ENCODE measurements at regions not wholly inside any gene's neighbourhood (a gene's known extent, or its start where the extent isn't known, plus 50 kb on each side); places are given as distances from the start of the nearest gene placed in this dataset.
"Not testable (repeated sequence)": the region's sequence is repeated elsewhere in the genome, so short reads cannot be mapped to it uniquely, and the experiment has no call there.

DNA sequence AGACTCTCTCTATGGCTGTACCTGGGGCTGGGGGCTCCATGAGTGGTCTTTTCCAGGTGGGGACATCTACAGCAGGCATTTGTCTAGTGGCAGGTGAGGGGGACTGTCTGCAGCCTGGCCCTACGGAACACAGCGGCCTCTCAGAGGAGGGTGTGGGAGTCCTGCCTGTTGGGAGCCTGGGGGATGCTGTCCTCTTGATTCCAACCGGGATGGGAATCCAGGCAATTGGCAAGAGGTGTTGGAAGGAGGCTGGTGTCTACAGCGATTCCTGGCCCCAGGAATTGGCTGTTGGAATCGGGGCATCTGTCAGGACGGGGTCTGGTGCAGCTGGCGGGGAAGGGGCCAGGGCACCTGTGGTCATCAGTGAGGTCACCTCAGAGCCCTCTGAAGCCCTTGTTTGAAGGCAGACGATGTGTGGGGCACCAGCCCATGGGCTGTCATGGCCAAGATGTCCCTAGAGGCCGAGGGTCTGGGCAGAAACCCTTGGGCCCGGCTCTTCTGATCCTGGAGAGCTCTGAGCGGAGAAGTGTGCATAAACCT is 386.3 kb downstream of the TMEM121 start:
- Histone ChIP-seq H3K9me3 (peaks cover 0 to 13% (median 7%) of the 10 kb centered on the region in 4 donors), H3K4me3 (no peak overlapping the region), H3K36me3 (no peaks in the 10 kb centered on the region), H3K27ac (no peak overlapping the region), H3K27me3 (peaks cover 0 to 36% (median 0%) of the 10 kb centered on the region in 3 donors), H3K4me1 (no peaks in the 10 kb centered on the region)
- TF ChIP-seq, protein P1, sequence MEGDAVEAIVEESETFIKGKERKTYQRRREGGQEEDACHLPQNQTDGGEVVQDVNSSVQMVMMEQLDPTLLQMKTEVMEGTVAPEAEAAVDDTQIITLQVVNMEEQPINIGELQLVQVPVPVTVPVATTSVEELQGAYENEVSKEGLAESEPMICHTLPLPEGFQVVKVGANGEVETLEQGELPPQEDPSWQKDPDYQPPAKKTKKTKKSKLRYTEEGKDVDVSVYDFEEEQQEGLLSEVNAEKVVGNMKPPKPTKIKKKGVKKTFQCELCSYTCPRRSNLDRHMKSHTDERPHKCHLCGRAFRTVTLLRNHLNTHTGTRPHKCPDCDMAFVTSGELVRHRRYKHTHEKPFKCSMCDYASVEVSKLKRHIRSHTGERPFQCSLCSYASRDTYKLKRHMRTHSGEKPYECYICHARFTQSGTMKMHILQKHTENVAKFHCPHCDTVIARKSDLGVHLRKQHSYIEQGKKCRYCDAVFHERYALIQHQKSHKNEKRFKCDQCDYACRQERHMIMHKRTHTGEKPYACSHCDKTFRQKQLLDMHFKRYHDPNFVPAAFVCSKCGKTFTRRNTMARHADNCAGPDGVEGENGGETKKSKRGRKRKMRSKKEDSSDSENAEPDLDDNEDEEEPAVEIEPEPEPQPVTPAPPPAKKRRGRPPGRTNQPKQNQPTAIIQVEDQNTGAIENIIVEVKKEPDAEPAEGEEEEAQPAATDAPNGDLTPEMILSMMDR (IDR thresholded peaks at IDR 0.05), result no peak
- TF ChIP-seq POLR2A (IDR thresholded peaks at IDR 0.05) (no peak), EP300 (IDR thresholded peaks at IDR 0.05) (no peak), POLR2AphosphoS5 (IDR thresholded peaks at IDR 0.05) (no peak)
- intact Hi-C loops (cut with DNase I; ENCODE audit: low total_unique reads), result no loop called here
- no peak for DNase-seq
- 63 to 76% (median 69%) methylated on average over 6 to 11 of the region's 11 CpGs; no CpG with 5 or more reads in 1 of the 5 donors for WGBS, 5 donors

DNA sequence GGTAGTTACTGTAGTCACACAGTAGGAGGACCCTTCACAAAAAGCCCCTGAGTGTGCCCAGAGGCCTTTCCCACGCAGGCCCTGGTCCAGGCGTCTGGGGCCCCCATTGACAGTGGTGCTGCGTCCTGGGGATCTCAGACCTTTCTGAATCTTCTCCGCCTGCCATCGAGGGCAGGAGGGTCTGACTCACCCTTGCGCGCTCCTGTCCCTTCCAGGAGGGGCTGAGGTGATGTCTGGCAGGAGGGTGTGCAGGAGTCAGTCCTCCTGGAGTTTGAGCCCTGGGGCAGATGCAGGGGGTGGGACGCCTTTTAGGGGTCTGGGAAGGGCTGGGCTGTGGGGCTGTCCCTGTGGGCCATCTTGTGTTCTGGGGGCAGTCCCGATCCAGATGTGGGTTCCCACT is 386.8 kb downstream of the TMEM121 start:
- DNase-seq, result no peak
- H3K27ac ChIP-seq, result no peak overlapping the region
- H3K27me3 ChIP-seq, result peaks cover 0 to 32% (median 0%) of the 10 kb centered on the region in 3 donors
- no peak overlapping the region for H3K4me3 ChIP-seq
- TF ChIP-seq, protein P1 (IDR thresholded peaks at IDR 0.05), result no peak
- WGBS, 5 donors, result 86 to 90% (median 86%) methylated on average over 8 to 9 of the region's 9 CpGs; no CpG with 5 or more reads in 2 of the 5 donors
- H3K4me1 ChIP-seq, result no peaks in the 10 kb centered on the region
- intact Hi-C loops (cut with DNase I; ENCODE audit: low total_unique reads), result no loop called here
- H3K36me3 ChIP-seq, result no peaks in the 10 kb centered on the region
- H3K9me3 ChIP-seq, result peaks cover 0 to 13% (median 7%) of the 10 kb centered on the region in 4 donors

DNA sequence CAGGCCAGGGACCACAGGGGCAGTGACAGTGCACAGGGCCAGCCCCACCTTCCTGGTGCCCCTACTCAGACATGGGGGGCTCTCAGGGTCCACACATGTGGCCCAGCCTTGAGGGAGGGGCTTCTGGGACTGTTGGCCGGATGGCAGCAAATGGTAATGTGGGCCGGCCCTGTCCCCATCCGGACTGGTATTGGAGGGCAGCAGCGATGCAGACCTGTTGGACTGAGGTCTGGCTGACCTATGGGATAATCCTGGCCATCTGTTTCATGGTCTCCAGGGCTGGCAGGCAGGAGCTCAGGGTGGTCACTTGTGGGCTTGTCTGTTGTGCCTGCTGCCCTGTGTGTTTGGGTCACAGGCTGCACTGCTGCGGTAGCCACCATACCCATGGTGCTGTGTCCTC is 387.5 kb downstream of the TMEM121 start:
- TF ChIP-seq, protein P1 (IDR thresholded peaks at IDR 0.05), result no peak
- TF ChIP-seq POLR2A (IDR thresholded peaks at IDR 0.05), result no peak
- TF ChIP-seq POLR2AphosphoS5 (IDR thresholded peaks at IDR 0.05), result no peak
- TF ChIP-seq EP300 (IDR thresholded peaks at IDR 0.05), result no peak
- Histone ChIP-seq H3K27ac (no peak overlapping the region), H3K4me3 (no peak overlapping the region), H3K27me3 (peaks cover 0 to 25% (median 0%) of the 10 kb centered on the region in 3 donors), H3K36me3 (no peaks in the 10 kb centered on the region), H3K9me3 (peaks cover 0 to 13% (median 7%) of the 10 kb centered on the region in 4 donors), H3K4me1 (no peaks in the 10 kb centered on the region)
- DNase-seq, result no peak
- WGBS, 5 donors, result 75 to 100% (median 83%) methylated on average over 1 to 5 of the region's 5 CpGs; no CpG with 5 or more reads in 1 of the 5 donors
- intact Hi-C loops (cut with DNase I; ENCODE audit: low total_unique reads), result no loop called here

DNA sequence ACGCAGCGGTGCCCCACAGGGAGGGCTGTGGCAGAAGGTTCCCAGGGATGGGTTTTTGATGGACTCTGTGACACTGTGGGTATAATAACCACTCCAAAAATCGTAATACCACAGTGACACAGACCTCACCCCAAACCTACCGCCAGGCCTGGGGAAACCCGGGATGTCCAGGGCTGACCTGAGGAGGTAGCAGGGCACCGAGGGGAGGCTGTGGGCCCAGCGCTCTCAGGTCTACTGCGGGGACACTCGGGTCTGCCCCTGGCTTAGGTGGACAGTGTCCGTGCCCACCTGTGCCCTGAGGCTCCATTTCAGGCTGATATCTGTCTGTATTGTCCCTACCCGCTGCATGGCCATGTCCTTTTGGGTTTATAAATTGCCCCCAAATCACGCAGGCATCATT is 387.9 kb downstream of the TMEM121 start:
- DNase-seq, result not testable (repeated sequence)

DNA sequence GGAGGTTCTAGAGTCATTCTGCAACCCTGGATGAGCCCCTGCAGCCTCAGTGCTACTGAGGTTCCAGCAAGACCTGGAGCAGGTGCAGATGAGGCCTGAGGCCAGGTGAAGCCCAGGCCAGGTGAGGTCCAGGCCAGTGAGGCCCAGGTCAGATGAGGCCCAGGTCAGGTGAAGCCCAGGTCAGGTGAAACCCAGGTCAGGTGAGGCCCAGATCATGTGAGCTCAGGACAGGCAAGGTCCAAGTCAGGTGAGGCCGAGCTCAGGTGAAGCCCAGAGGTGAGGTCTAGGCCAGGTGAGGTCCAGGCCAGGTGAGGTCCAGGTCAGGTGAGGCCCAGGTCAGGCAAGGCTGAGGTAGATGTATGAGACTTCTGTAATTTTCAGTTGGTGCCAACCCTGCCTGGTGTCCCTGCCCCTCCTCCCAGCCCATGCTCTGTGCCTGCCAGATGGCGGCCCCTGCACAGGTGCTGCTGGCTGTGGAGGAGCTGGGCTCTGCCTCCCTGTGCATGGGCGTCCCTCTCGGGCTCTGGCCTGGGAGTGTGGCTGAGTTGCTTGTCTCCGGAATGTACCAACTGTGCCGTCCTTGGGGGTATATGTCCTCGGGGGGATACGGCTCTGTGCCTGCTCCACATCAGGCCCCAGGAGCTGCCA is 388.5 kb downstream of the TMEM121 start:
- Histone ChIP-seq H3K27me3 (peaks cover 0 to 16% (median 0%) of the 10 kb centered on the region in 3 donors), H3K36me3 (no peaks in the 10 kb centered on the region), H3K27ac (no peak overlapping the region), H3K9me3 (peaks cover 0 to 13% (median 7%) of the 10 kb centered on the region in 4 donors), H3K4me1 (no peaks in the 10 kb centered on the region), H3K4me3 (no peak overlapping the region)
- 60 to 86% (median 83%) methylated on average over 1 to 8 of the region's 8 CpGs; no CpG with 5 or more reads in 1 of the 5 donors for WGBS, 5 donors
- TF ChIP-seq EP300 (IDR thresholded peaks at IDR 0.05) (no peak), POLR2AphosphoS5 (IDR thresholded peaks at IDR 0.05) (no peak), POLR2A (IDR thresholded peaks at IDR 0.05) (no peak)
- TF ChIP-seq, protein P1 (IDR thresholded peaks at IDR 0.05), result no peak
- intact Hi-C loops (cut with DNase I; ENCODE audit: low total_unique reads), result no loop called here
- DNase-seq, result no peak

More for the DNA sequence above, 387.9 kb downstream of the TMEM121 start:
- H3K4me1 ChIP-seq; H3K36me3 ChIP-seq; H3K27ac ChIP-seq; H3K4me3 ChIP-seq; intact Hi-C loops (cut with DNase I; ENCODE audit: low total_unique reads): not testable (repeated sequence)
- Histone ChIP-seq H3K9me3 (peaks cover 0 to 13% (median 7%) of the 10 kb centered on the region in 4 donors), H3K27me3 (peaks cover 0 to 21% (median 0%) of the 10 kb centered on the region in 3 donors)
- 70 to 84% (median 80%) methylated on average over 5 to 12 of the region's 12 CpGs for WGBS, 5 donors

DNA sequence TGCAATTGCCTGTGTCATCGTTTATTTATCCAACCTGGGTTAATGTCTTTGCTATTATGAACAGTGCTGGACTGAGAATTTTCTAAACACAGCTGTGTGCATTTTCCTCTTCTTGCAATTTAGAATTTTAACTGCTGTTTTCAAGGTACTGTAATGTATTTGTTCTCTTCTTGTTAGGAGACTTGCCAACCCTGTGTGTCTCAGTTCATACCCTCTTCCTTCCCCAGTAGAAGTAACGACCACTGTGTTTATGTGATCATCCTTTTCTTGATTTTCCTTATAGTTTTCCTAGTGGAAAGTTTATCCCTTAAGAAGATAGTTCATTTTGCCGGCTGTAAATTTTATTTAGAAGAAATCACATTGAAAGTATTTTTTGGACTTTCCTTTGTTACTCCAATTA is 389.2 kb downstream of the TMEM121 start:
- H3K36me3 ChIP-seq; intact Hi-C loops (cut with DNase I; ENCODE audit: low total_unique reads); DNase-seq; H3K4me1 ChIP-seq; H3K27ac ChIP-seq; H3K4me3 ChIP-seq: not testable (repeated sequence)
- Histone ChIP-seq H3K27me3 (peaks cover 0 to 16% (median 0%) of the 10 kb centered on the region in 3 donors), H3K9me3 (peaks cover 0 to 13% (median 7%) of the 10 kb centered on the region in 4 donors)
- WGBS, 5 donors, result 42 to 60% (median 53%) methylated on average over 3 of the region's 3 CpGs

Data from stomach (tissue), 8 donors.